Neural progenitor cell (in vitro differentiated cells): ENCODE measurements at regions not wholly inside any gene's neighbourhood (a gene's known extent, or its start where the extent isn't known, plus 50 kb on each side); places are given as distances from the start of the nearest gene placed in this dataset.

Experiments
- DNase-seq: peaks from one replicate; pipeline ENCODE4 v3.0.0-alpha.2; 2016; ENCODE audit warnings: low spot score
- H2AFZ ChIP-seq: fragments of 200-600 bp; sonication (generic); replicated peaks from 2 replicates; pipeline ENCODE4 v1.6.1; 2016; ENCODE audit warnings: antibody characterized with exemption
- H3F3A ChIP-seq: fragments of 200-600 bp; sonication (generic); 2 replicates; pipeline ENCODE4 v1.6.1; 2016; ENCODE audit warnings: antibody characterized with exemption, low read depth
- H3K27ac ChIP-seq: fragments of 200-600 bp; sonication (generic); 2 replicates; pipeline ENCODE4 v1.5.1; 2016; ENCODE audit warnings: mild to moderate bottlenecking
- H3K27me3 ChIP-seq: fragments of 200-600 bp; sonication (generic); 2 replicates; pipeline ENCODE4 v1.6.1; 2016; ENCODE audit warnings: mild to moderate bottlenecking, moderate library complexity
- H3K36me3 ChIP-seq: fragments of 200-600 bp; sonication (generic); 2 replicates; pipeline ENCODE4 v1.5.1; 2016
- H3K4me1 ChIP-seq: fragments of 200-600 bp; sonication (generic); 2 replicates; pipeline ENCODE4 v1.6.1; 2016; ENCODE audit warnings: mixed run types
- H3K4me2 ChIP-seq: fragments of 200-600 bp; sonication (generic); 2 replicates; pipeline ENCODE4 v1.6.1; 2016
- H3K4me3 ChIP-seq: fragments of 200-600 bp; sonication (generic); 2 replicates; pipeline ENCODE4 v1.5.1; 2016
- H3K79me2 ChIP-seq: fragments of 200-600 bp; sonication (generic); 2 replicates; pipeline ENCODE4 v1.6.1; 2016; ENCODE audit warnings: low read depth
- H3K9ac ChIP-seq: fragments of 200-600 bp; sonication (generic); 2 replicates; pipeline ENCODE4 v1.6.1; 2016
- H3K9me3 ChIP-seq: fragments of 200-600 bp; sonication (generic); 2 replicates; pipeline ENCODE4 v1.5.1; 2016; ENCODE audit warnings: low read depth
- H4K20me1 ChIP-seq: fragments of 200-600 bp; sonication (generic); 2 replicates; pipeline ENCODE4 v1.6.1; 2016; ENCODE audit warnings: low read depth
- H3K27ac Mint-ChIP-seq: 3 replicates; pipeline ENCODE4 v1.8.0; 2021; ENCODE audit warnings: mixed read lengths
- H3K27me3 Mint-ChIP-seq: 2 replicates; pipeline ENCODE4 v1.8.0; 2022; ENCODE audit warnings: low read depth, mild to moderate bottlenecking, inconsistent platforms, moderate library complexity, mixed read lengths; ENCODE audit not compliant: insufficient read depth
- H3K36me3 Mint-ChIP-seq: 3 replicates; pipeline ENCODE4 v1.8.0; 2021; ENCODE audit warnings: mixed read lengths
- H3K4me1 Mint-ChIP-seq: 3 replicates; pipeline ENCODE4 v1.8.0; 2021; ENCODE audit warnings: mixed read lengths
- H3K4me3 Mint-ChIP-seq: 3 replicates; pipeline ENCODE4 v1.8.0; 2021; ENCODE audit warnings: mild to moderate bottlenecking, moderate library complexity, mixed read lengths
- H3K9me3 Mint-ChIP-seq: 3 replicates; pipeline ENCODE4 v1.8.0; 2020; ENCODE audit warnings: mixed read lengths
- CTCF ChIP-seq: fragments of 200-600 bp; sonication (generic); IDR thresholded peaks from 2 replicates; pipeline ENCODE4 v1.5.1; 2017; ENCODE audit warnings: antibody characterized with exemption, mild to moderate bottlenecking
- EZH2 ChIP-seq: fragments of 200-600 bp; sonication (generic); IDR thresholded peaks from 2 replicates; pipeline ENCODE4 v1.6.1; 2017; ENCODE audit warnings: antibody characterized with exemption, mild to moderate bottlenecking, moderate library complexity
- EZH2phosphoT487 ChIP-seq: fragments of 200-600 bp; sonication (generic); IDR thresholded peaks from 2 replicates; pipeline ENCODE4 v1.6.1; 2017; ENCODE audit warnings: antibody characterized with exemption

GRCh38 chr4:96305030-96305429 is 465.1 kb downstream of the PDHA2 start:
- H3K4me3 Mint-ChIP-seq: no peak overlapping the region
- TF ChIP-seq CTCF (no peak), EZH2phosphoT487 (no peak), EZH2 (no peak)
- H3K36me3 Mint-ChIP-seq: peaks cover 2% of the 10 kb centered on the region

DNA sequence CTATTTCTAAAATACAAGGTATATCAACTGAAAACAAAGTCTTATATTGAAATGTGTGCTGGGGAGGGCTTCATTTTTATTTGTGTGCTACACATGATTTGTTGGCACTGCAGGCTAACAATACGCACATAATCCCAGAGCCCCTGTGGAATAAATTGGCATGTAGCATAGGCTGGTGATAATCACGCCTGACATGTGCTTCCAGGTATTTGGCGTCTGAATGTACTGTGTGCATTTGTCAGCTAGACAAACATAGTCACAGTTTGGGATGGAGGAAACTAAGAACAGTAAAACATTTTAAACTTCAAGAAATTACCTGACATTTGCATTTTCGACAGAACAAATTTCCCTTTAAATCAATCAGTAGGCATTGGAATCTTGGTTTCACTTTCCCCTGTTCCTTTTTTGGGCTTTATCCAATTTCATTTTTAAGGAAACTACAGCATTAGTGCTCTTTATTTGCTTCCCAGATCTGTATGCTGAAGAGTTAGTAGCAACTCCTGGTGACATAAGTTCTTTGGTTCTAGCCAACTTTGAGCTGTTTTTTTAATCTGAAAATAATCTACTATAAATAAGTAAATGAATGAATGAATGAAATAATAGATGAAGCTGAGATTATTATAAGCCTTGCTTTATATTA is 472.3 kb downstream of the PDHA2 start:
- Mint-ChIP-seq H3K27ac (no peak overlapping the region), H3K4me3 (no peak overlapping the region), H3K36me3 (peaks cover 2% of the 10 kb centered on the region), H3K9me3 (peaks cover 13% of the 10 kb centered on the region), H3K4me1 (no peaks in the 10 kb centered on the region), H3K27me3 (peaks cover 2% of the 10 kb centered on the region)
- no peaks in the 10 kb centered on the region for H3F3A ChIP-seq
- H4K20me1 ChIP-seq: no peaks in the 10 kb centered on the region
- no peak overlapping the region for H3K4me2 ChIP-seq
- DNase-seq: no peak
- no peaks in the 10 kb centered on the region for H3K36me3 ChIP-seq
- no peak for TF ChIP-seq CTCF
- TF ChIP-seq EZH2: no peak
- no peak for TF ChIP-seq EZH2phosphoT487
- H3K27me3 ChIP-seq: no peaks in the 10 kb centered on the region
- H3K9me3 ChIP-seq: no peaks in the 10 kb centered on the region
- no peaks in the 10 kb centered on the region for H3K4me1 ChIP-seq
- no peak overlapping the region for H3K4me3 ChIP-seq
- H3K79me2 ChIP-seq: no peaks in the 10 kb centered on the region
- no peak overlapping the region for H2AFZ ChIP-seq
- H3K9ac ChIP-seq: no peak overlapping the region
- H3K27ac ChIP-seq: no peak overlapping the region

More at GRCh38 chr4:96305030-96305429, 465.1 kb downstream of the PDHA2 start:
- Mint-ChIP-seq H3K4me1 (no peaks in the 10 kb centered on the region), H3K9me3 (peaks cover 17% of the 10 kb centered on the region), H3K27me3 (peaks cover 4% of the 10 kb centered on the region), H3K27ac (no peak overlapping the region)
- Histone ChIP-seq H3K9ac (no peak overlapping the region), H3K9me3 (no peaks in the 10 kb centered on the region), H3K36me3 (no peaks in the 10 kb centered on the region), H3K79me2 (no peaks in the 10 kb centered on the region), H2AFZ (no peak overlapping the region), H3K4me2 (no peak overlapping the region), H3K4me1 (no peaks in the 10 kb centered on the region), H3K4me3 (no peak overlapping the region), H4K20me1 (no peaks in the 10 kb centered on the region), H3F3A (no peaks in the 10 kb centered on the region), H3K27me3 (no peaks in the 10 kb centered on the region), H3K27ac (no peak overlapping the region)
- no peak for DNase-seq

- Mint-ChIP-seq H3K4me1 (no peaks in the 10 kb centered on the region), H3K27me3 (no peaks in the 10 kb centered on the region), H3K4me3 (no peak overlapping the region), H3K9me3 (no peaks in the 10 kb centered on the region), H3K36me3 (no peaks in the 10 kb centered on the region), H3K27ac (no peak overlapping the region)
- Histone ChIP-seq H3K9ac (no peak overlapping the region), H2AFZ (no peak overlapping the region), H4K20me1 (no peaks in the 10 kb centered on the region), H3K9me3 (no peaks in the 10 kb centered on the region), H3K4me2 (no peak overlapping the region), H3K79me2 (no peaks in the 10 kb centered on the region), H3K27ac (no peak overlapping the region), H3K36me3 (no peaks in the 10 kb centered on the region), H3K4me3 (no peak overlapping the region), H3F3A (no peaks in the 10 kb centered on the region), H3K27me3 (no peaks in the 10 kb centered on the region), H3K4me1 (no peaks in the 10 kb centered on the region)
- TF ChIP-seq EZH2 (no peak), EZH2phosphoT487 (no peak), CTCF (no peak)
- peak; percentile 14 for DNase-seq
Observed at GRCh38 chr4:96315815-96316214, 475.9 kb downstream of the PDHA2 start.
